SK-N-MC (cell line): ENCODE measurements at regions not wholly inside any gene's neighbourhood (a gene's known extent, or its start where the extent isn't known, plus 50 kb on each side); places are given as distances from the start of the nearest gene placed in this dataset.

Source experiments
- DNase-seq: peaks from one replicate; pipeline ENCODE4 v3.0.0-alpha.2; 2011; ENCODE audit warnings: low read depth, low spot score
- H3K27ac ChIP-seq: fragments of 200-600 bp; sonication (generic); 2 replicates; pipeline ENCODE4 v1.5.1; 2016; ENCODE audit warnings: mixed run types
- H3K36me3 ChIP-seq: fragments of 200-600 bp; sonication (generic); 2 replicates; pipeline ENCODE4 v1.6.1; 2017; ENCODE audit warnings: antibody characterized with exemption, low read length, mixed read lengths; ENCODE audit not compliant: insufficient read depth
- H3K4me3 ChIP-seq: fragments of 200-600 bp; sonication (generic); 2 replicates; pipeline ENCODE4 v1.5.1; 2016
- H3K9ac ChIP-seq: fragments of 200-600 bp; sonication (generic); 2 replicates; pipeline ENCODE4 v1.8.0; 2017; ENCODE audit warnings: mixed run types, mixed read lengths; ENCODE audit not compliant: insufficient read length
- H3K9me3 ChIP-seq: fragments of 200-600 bp; sonication (generic); 2 replicates; pipeline ENCODE4 v1.6.1; 2017; ENCODE audit warnings: low read depth, mild to moderate bottlenecking, antibody characterized with exemption, low read length, moderate library complexity, mixed read lengths
- EZH2 ChIP-seq: fragments of 200-600 bp; sonication (generic); IDR thresholded peaks from one replicate; pipeline ENCODE4 v1.6.1; 2017; ENCODE audit warnings: antibody characterized with exemption
- FOXP2 ChIP-seq: optimal IDR thresholded peaks from 2 replicates; pipeline ENCODE3; 2011; ENCODE audit warnings: mild to moderate bottlenecking, moderate library complexity; ENCODE audit not compliant: insufficient read depth; ENCODE audit errors: extremely low read length, control extremely low read depth
- POLR2AphosphoS5 ChIP-seq: IDR thresholded peaks from 2 replicates; pipeline ENCODE4 v1.6.1; 2012; ENCODE audit warnings: mild to moderate bottlenecking, low read depth, low read length, borderline replicate concordance

DNA sequence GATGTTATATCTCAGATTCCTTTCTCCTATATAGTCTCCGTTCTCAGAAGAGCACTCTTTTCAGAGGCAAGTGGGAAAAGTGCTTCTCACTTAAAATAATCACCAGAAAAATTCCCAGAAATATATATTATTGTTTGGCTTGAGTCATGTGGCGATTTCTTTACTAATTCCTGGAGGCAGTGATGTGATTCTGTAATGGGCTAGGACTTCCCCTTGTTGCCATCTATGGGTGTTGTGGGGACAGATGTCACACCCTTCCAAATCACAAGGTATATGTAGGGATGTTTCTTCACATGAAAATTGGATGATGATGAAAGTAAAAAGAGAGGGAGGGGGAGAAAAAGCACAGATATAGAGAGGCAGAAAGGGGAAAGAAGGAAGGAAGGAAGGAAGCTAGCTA lies 553.4 kb downstream of the PPP4R3C start:
- no peak overlapping the region for H3K27ac ChIP-seq
- DNase-seq = no peak
- no peaks in the 10 kb centered on the region for H3K9me3 ChIP-seq
- no peaks in the 10 kb centered on the region for H3K36me3 ChIP-seq
- no peak for TF ChIP-seq FOXP2
- no peak for TF ChIP-seq EZH2
- TF ChIP-seq POLR2AphosphoS5 = no peak
- no peak overlapping the region for H3K4me3 ChIP-seq
- H3K9ac ChIP-seq = no peak overlapping the region

DNA sequence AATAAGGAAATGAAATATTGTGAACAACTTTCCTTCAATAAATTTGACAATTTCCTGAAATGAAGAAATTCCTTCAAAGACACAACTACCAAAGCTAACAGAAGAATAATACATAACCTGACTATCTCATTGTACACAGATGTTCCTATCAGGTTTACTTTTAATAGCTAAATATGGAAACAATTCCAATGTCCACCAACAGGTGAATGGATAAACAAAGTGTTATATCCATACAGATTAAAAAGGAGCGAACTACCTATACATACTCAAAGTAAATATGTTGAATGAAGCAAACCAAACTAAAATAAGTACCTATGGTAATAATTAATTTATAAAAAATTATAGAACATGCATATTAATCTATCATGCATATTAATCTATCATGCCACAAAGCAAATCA lies 554.9 kb downstream of the PPP4R3C start:
- DNase-seq = no peak
- no peak overlapping the region for H3K4me3 ChIP-seq
- TF ChIP-seq EZH2 = no peak
- TF ChIP-seq FOXP2 = no peak
- TF ChIP-seq POLR2AphosphoS5 = no peak
- H3K9me3 ChIP-seq = no peaks in the 10 kb centered on the region
- H3K9ac ChIP-seq = no peak overlapping the region
- H3K36me3 ChIP-seq = no peaks in the 10 kb centered on the region
- H3K27ac ChIP-seq = no peak overlapping the region

DNA sequence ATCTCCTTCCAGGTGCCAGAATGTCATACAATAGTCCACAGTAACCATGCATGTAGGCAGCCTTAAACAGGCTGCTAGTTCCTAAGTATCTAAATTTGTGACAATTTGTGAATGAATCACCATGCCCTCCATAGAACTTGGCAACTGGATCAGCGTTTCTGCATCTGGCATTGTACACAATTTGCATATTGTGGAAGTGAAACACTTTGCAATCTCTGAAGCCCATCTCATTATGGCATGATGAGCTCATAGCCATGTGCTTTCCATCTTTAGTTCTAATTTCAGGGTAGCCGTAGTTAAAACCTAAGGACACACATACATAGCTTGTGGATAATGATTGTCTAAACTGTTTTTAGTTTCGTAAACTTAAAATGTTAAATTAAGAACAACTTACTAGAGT lies 573.6 kb downstream of the PPP4R3C start:
- no peaks in the 10 kb centered on the region for H3K36me3 ChIP-seq

DNA sequence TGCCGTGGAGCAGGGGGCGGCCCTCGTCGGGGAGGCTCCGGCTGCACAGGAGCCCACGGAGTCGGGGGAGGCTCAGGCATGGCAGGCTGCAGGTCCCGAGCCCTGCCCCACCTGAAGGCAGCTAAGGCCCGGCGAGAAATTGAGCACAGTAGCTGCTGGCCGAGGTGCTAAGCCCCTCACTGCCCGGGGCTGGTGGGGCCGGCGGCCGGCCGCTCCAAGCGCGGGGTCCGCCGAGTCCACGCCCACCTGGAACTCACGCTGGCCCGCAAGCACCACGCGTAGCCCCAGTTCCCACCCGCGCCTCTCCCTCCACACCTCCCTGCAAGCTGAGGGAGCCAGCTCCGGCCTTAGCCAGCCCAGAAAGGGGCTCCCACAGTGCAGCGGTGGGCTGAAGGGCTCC lies 589.4 kb downstream of the PPP4R3C start:
- Histone ChIP-seq H3K36me3 (no peaks in the 10 kb centered on the region), H3K9ac (no peak overlapping the region), H3K9me3 (no peaks in the 10 kb centered on the region), H3K27ac (no peak overlapping the region), H3K4me3 (no peak overlapping the region)
- DNase-seq = no peak
- no peak for TF ChIP-seq EZH2

More for the DNA sequence above, 573.6 kb downstream of the PPP4R3C start:
- Histone ChIP-seq H3K27ac (no peak overlapping the region), H3K9ac (no peak overlapping the region), H3K9me3 (no peaks in the 10 kb centered on the region), H3K4me3 (no peak overlapping the region)
- TF ChIP-seq EZH2 (no peak), FOXP2 (no peak), POLR2AphosphoS5 (no peak)
- no peak for DNase-seq

DNA sequence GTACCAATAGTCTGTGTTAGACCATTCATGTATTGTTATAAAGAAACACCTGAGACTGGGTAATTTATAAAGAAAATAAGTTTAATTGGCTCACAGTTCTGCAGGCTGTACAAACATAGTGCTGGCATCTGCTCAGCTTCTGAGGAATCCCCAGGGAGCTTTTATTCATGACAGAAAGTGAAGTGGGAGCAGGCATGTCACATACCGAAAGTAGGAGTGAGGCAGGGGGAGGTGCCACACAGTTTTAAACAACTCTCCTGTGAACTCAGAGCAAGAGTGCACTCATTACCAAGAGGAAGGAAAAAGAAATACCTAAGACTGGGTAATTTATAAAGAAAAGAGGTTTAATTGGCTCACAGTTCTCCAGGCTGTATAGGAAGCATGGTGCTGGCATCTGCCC lies 591.2 kb downstream of the PPP4R3C start:
- Histone ChIP-seq H3K4me3 (no peak overlapping the region), H3K27ac (no peak overlapping the region), H3K9ac (no peak overlapping the region), H3K9me3 (no peaks in the 10 kb centered on the region), H3K36me3 (no peaks in the 10 kb centered on the region)
- TF ChIP-seq FOXP2 (no peak), POLR2AphosphoS5 (no peak), EZH2 (no peak)
- no peak for DNase-seq

DNA sequence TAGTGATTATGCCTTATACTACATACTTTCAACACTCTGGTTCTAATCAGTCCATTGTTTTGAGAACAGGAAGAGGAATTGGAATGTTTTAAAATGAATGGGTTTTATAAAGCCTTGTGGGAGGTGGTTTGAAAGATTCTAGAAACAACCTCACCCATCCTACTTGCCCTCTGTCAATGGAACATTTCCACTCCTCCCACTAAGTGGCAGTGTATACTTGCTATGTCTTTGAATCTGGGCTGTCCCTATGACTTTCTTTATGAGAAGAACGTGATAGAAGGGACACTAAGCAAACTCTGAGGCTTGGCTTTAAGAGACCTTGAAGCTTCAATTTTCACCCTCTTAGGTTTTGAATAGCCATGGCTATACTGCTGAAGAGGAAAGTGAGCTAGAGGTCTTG lies 611.2 kb downstream of the PPP4R3C start:
- H3K27ac ChIP-seq = no peak overlapping the region
- no peaks in the 10 kb centered on the region for H3K36me3 ChIP-seq
- H3K4me3 ChIP-seq = no peak overlapping the region
- DNase-seq = no peak
- TF ChIP-seq POLR2AphosphoS5 (no peak), FOXP2 (no peak), EZH2 (no peak)
- no peak overlapping the region for H3K9ac ChIP-seq
- no peaks in the 10 kb centered on the region for H3K9me3 ChIP-seq

DNA sequence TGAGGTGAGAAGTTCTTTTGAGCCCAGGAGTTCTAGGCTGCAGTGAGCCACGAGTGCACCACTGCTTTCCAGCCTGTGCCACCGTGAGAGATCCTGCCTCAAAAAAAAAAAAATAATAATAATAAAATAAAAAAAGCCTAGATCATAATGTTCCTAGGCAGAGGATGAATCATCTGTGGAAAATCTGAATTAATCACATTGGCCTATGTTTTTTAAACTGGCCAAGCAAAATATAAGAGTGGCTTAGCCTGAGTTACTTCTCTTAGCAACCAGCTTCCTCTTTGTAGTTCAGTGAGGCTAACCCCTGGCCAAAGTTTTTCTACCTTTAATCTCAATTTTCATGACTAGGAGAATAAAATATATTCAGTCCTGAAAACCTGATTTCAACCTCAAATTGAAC lies 614.6 kb downstream of the PPP4R3C start:
- Histone ChIP-seq H3K36me3 (no peaks in the 10 kb centered on the region), H3K9me3 (no peaks in the 10 kb centered on the region), H3K9ac (no peak overlapping the region), H3K27ac (no peak overlapping the region), H3K4me3 (no peak overlapping the region)
- no peak for TF ChIP-seq POLR2AphosphoS5
- no peak for TF ChIP-seq EZH2
- TF ChIP-seq FOXP2 = no peak
- DNase-seq = no peak

DNA sequence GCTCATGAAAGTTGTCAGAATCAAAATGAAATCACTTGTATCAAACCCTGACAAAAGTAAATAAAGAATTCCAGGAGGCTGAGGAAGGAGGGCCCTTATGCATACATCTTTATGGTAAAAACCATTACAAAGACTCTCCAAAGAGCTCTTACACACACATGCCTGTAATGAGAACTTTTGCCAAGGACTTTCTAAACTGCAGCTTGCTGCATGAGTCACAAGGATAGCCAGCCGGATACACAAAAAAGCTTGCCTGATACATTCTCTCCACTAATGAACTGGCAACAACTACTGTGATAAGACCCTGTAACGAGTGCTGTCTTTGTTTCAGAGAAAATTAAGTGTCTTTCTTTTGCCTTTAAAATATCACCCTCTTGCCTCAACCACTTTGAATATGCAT lies 618.1 kb downstream of the PPP4R3C start:
- Histone ChIP-seq H3K9me3 (no peaks in the 10 kb centered on the region), H3K36me3 (no peaks in the 10 kb centered on the region), H3K4me3 (no peak overlapping the region), H3K9ac (no peak overlapping the region), H3K27ac (no peak overlapping the region)
- no peak for DNase-seq
- TF ChIP-seq POLR2AphosphoS5 = no peak
- no peak for TF ChIP-seq EZH2
- TF ChIP-seq FOXP2 = no peak

DNA sequence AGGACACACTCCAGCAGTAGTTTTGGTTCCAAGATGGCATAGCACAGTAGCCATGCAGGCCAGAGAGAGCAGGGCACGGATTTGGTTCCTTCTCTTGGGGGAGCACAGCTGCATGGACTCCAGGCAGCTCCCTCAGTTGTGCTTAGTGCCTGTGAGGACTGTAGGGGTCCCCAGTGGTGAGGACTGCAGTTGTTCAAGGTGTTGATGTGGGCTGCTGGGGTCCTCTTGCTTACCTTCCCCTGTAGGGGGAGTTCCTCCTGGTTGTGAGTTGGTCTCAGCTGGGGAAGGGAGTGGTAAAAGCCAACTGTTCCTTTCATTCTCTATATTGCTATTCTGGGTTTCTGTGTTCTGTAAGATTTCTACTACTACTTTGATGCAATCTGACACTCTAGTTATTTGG lies 606.5 kb downstream of the MAGEB5 start:
- TF ChIP-seq EZH2 (no peak), FOXP2 (no peak), POLR2AphosphoS5 (no peak)
- H3K36me3 ChIP-seq = no peaks in the 10 kb centered on the region
- H3K4me3 ChIP-seq = no peak overlapping the region
- DNase-seq = no peak
- H3K9ac ChIP-seq = no peak overlapping the region
- no peaks in the 10 kb centered on the region for H3K9me3 ChIP-seq
- no peak overlapping the region for H3K27ac ChIP-seq

DNA sequence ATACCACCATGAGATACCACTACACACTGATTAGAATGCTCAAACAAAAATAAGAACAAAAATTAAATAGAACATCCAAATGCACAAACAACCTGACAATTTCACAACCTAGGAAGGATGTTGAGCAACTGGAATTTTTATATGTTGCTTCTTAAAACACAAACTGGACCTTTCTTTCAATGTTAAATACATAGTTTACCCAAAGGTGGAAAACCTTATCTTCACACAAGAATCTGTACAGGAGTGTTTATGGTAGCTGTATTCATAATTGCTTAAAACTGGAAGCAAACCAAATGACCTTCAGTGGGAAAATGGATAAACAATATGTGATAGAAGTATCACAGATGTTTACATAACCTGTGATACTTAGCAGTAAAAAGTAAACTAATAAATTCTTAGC lies 573.8 kb downstream of the MAGEB5 start:
- no peak overlapping the region for H3K9ac ChIP-seq
- TF ChIP-seq FOXP2 = no peak
- H3K9me3 ChIP-seq = no peaks in the 10 kb centered on the region
- H3K27ac ChIP-seq = no peak overlapping the region
- H3K4me3 ChIP-seq = no peak overlapping the region
- no peak for DNase-seq
- no peaks in the 10 kb centered on the region for H3K36me3 ChIP-seq
